ENCODE measurements at regions not wholly inside any gene's neighbourhood (a gene's known extent, or its start where the extent isn't known, plus 50 kb on each side); places are given as distances from the start of the nearest gene placed in this dataset.

DNA sequence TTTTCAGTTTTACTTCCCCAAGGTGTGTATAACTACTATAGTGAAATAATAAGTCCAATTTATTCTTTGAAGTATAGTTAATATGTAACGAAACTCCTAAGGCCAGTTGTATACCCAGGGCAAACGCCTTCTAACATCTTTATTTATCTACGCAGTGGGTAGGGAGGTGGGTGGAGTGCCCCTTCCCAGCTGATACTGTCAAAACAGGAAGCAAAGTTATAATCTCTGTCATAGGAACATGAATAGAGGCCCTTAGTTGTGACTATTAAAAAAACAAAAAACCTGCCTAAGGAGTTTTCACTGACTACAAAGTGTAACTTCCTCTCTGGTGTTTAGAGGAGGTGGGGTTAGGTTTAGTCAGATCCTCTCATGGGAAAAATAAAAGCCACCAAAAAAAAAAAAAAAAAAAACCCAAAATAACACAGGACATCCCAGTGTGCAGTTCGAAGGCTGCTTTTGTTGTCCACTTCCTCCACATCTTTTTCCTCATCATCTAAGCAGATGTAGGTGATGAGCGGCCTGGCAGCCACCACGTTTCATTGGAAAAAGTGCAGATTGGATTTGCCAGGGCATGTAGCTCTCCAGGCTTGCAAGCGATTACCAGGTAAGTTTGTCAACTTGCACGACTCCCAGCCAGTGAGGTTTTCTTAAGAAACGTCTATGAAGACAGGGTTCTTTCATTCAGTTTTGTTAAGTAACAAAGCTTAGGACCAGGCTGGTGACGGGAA, 58.7 kb downstream of the UTRN start (continued):
- TF ChIP-seq, protein P1, sequence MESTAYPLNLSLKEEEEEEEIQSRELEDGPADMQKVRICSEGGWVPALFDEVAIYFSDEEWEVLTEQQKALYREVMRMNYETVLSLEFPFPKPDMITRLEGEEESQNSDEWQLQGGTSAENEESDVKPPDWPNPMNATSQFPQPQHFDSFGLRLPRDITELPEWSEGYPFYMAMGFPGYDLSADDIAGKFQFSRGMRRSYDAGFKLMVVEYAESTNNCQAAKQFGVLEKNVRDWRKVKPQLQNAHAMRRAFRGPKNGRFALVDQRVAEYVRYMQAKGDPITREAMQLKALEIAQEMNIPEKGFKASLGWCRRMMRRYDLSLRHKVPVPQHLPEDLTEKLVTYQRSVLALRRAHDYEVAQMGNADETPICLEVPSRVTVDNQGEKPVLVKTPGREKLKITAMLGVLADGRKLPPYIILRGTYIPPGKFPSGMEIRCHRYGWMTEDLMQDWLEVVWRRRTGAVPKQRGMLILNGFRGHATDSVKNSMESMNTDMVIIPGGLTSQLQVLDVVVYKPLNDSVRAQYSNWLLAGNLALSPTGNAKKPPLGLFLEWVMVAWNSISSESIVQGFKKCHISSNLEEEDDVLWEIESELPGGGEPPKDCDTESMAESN (CRISPR knock-in tag; conservative IDR thresholded peaks at IDR 0.05) = 0 out of 2 replicates have a peak, but pooled peaks have one; percentile 22
- TF ChIP-seq RFXANK (CRISPR knock-in tag; IDR thresholded peaks at IDR 0.05) (peak; percentile 70; the same call in 1 of the 2 replicates), CEBPG (CRISPR knock-in tag; IDR thresholded peaks at IDR 0.05) (peak; percentile 67), ZNF709 (CRISPR knock-in tag; IDR thresholded peaks at IDR 0.05) (no peak), ZNF678 (CRISPR knock-in tag; IDR thresholded peaks at IDR 0.05) (peak; percentile 68; the same call in 1 of the 2 replicates), ZNF564 (CRISPR knock-in tag; IDR thresholded peaks at IDR 0.05) (no peak), SCMH1 (CRISPR knock-in tag; IDR thresholded peaks at IDR 0.05; ENCODE audit: borderline replicate concordance) (no peak), KAT7 (CRISPR knock-in tag; IDR thresholded peaks at IDR 0.05; ENCODE audit: borderline replicate concordance) (no peak; the same call in 1 of the 2 replicates), HNF4G (IDR thresholded peaks at IDR 0.05; ENCODE audit: borderline replicate concordance, low read depth, low read length) (peak; percentile 54; the same call in 1 of the 2 replicates), HNF4G (CRISPR knock-in tag; IDR thresholded peaks at IDR 0.05; ENCODE audit: borderline replicate concordance, low read depth) (no peak), MAF1 (CRISPR knock-in tag; IDR thresholded peaks at IDR 0.05; ENCODE audit: borderline replicate concordance) (no peak), ZSCAN21 (CRISPR knock-in tag; IDR thresholded peaks at IDR 0.05; ENCODE audit: borderline replicate concordance) (0 out of 2 replicates have a peak, but pooled peaks have one; percentile 26), SMAD1 (CRISPR knock-in tag; IDR thresholded peaks at IDR 0.05; ENCODE audit: borderline replicate concordance, low read depth) (no peak), NAIF1 (CRISPR knock-in tag; IDR thresholded peaks at IDR 0.05; ENCODE audit: borderline replicate concordance) (no peak), ZNF510 (CRISPR knock-in tag; IDR thresholded peaks at IDR 0.05; ENCODE audit: low read depth) (no peak), RAD21 (CRISPR knock-in tag; IDR thresholded peaks at IDR 0.05) (no peak), TCF7 (IDR thresholded peaks at IDR 0.05; ENCODE audit: low read depth) (peak; percentile 99), SIX4 (CRISPR knock-in tag; IDR thresholded peaks at IDR 0.05) (peak; percentile 63; the same call in 1 of the 2 replicates), NKX3-1 (CRISPR knock-in tag; IDR thresholded peaks at IDR 0.05) (peak; percentile 86; the same call in 1 of the 2 replicates), ZNF790 (CRISPR knock-in tag; IDR thresholded peaks at IDR 0.05; ENCODE audit: borderline replicate concordance) (no peak), ZNF614 (CRISPR knock-in tag; IDR thresholded peaks at IDR 0.05; ENCODE audit: borderline replicate concordance) (peak; percentile 78; the same call in 1 of the 2 replicates)
- TF ChIP-seq, protein P2, sequence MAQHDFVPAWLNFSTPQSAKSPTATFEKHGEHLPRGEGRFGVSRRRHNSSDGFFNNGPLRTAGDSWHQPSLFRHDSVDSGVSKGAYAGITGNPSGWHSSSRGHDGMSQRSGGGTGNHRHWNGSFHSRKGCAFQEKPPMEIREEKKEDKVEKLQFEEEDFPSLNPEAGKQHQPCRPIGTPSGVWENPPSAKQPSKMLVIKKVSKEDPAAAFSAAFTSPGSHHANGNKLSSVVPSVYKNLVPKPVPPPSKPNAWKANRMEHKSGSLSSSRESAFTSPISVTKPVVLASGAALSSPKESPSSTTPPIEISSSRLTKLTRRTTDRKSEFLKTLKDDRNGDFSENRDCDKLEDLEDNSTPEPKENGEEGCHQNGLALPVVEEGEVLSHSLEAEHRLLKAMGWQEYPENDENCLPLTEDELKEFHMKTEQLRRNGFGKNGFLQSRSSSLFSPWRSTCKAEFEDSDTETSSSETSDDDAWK (CRISPR knock-in tag; IDR thresholded peaks at IDR 0.05) = no peak
- TF ChIP-seq, protein P3, sequence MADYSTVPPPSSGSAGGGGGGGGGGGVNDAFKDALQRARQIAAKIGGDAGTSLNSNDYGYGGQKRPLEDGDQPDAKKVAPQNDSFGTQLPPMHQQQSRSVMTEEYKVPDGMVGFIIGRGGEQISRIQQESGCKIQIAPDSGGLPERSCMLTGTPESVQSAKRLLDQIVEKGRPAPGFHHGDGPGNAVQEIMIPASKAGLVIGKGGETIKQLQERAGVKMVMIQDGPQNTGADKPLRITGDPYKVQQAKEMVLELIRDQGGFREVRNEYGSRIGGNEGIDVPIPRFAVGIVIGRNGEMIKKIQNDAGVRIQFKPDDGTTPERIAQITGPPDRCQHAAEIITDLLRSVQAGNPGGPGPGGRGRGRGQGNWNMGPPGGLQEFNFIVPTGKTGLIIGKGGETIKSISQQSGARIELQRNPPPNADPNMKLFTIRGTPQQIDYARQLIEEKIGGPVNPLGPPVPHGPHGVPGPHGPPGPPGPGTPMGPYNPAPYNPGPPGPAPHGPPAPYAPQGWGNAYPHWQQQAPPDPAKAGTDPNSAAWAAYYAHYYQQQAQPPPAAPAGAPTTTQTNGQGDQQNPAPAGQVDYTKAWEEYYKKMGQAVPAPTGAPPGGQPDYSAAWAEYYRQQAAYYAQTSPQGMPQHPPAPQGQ (CRISPR knock-in tag; IDR thresholded peaks at IDR 0.05; ENCODE audit: borderline replicate concordance) = no peak
- TF ChIP-seq, protein P4, sequence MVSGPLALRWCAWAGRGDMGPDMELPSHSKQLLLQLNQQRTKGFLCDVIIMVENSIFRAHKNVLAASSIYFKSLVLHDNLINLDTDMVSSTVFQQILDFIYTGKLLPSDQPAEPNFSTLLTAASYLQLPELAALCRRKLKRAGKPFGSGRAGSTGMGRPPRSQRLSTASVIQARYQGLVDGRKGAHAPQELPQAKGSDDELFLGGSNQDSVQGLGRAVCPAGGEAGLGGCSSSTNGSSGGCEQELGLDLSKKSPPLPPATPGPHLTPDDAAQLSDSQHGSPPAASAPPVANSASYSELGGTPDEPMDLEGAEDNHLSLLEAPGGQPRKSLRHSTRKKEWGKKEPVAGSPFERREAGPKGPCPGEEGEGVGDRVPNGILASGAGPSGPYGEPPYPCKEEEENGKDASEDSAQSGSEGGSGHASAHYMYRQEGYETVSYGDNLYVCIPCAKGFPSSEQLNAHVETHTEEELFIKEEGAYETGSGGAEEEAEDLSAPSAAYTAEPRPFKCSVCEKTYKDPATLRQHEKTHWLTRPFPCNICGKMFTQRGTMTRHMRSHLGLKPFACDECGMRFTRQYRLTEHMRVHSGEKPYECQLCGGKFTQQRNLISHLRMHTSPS (CRISPR knock-in tag; IDR thresholded peaks at IDR 0.05; ENCODE audit: low read depth) = peak; percentile 89; the same call in 1 of the 2 replicates

Data from HepG2 (cell line).